GM19025 (cell line): ENCODE measurements at regions not wholly inside any gene's neighbourhood (a gene's known extent, or its start where the extent isn't known, plus 50 kb on each side); places are given as distances from the start of the nearest gene placed in this dataset.

ENCODE experiments used
- ATAC-seq: cut with Tn5 transposase; IDR thresholded peaks from one replicate; pipeline ENCODE4 v1.9.1; 2021; ENCODE audit warnings: mild to moderate bottlenecking, low read depth, moderate library complexity; ENCODE audit not compliant: unreplicated experiment

DNA sequence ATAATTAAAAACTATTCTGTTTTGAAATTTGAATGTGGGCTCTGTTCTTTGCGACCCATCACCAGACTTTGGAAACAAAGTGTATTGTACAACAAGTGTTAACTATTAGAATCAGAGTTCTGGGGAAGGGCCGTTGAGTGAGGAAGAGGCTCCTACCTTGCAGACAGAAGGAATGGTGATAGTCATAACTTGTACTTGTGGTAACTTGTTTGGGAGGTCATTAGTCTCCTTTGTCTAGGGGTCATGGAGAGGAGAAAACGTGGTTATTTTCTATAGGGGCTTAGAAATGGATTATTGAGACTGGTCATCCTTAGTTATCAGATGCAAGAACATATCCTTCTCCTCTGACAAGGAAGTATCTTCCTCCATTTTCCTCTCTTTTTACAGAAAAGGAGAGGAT, 174.8 kb downstream of the BMP2 start:
- ATAC-seq, result no peak

DNA sequence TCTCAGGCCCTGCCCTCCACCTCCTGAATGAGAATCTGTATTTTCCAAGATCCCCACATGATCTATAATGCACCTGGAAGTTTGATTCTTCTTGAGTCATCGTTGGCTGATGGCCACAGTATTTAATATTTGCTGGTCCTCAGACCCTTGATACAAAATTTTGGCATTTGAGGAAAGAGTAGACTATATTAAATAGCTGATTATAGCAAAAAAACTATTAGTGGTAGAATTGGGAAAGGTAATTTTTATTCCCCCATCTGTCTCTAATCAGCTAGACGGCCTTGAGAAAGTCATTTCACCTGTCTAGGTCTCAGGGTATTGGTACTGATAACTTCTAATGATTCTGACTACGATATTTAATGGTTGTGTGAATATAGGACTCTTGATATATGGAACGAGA, 176.8 kb downstream of the BMP2 start:
- no peak for ATAC-seq

DNA sequence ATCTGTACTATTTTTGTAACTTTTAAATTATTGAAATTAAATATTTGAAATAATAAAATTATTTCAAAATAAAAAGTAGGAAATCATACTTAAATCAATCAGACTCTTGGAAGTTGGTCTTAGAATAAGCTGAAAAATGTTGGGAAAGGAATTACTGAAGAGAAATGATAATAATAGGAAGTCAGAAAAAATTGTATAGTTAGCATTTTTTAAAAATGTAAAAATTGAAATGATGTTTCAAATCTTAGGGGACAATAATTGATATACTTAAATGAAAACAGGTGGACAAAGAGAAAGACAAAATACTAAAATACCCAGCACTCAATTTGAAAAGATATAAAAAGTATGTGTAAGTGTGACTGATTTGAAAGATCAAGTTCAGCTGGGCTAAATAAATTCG, 186.1 kb downstream of the BMP2 start:
- no peak for ATAC-seq

DNA sequence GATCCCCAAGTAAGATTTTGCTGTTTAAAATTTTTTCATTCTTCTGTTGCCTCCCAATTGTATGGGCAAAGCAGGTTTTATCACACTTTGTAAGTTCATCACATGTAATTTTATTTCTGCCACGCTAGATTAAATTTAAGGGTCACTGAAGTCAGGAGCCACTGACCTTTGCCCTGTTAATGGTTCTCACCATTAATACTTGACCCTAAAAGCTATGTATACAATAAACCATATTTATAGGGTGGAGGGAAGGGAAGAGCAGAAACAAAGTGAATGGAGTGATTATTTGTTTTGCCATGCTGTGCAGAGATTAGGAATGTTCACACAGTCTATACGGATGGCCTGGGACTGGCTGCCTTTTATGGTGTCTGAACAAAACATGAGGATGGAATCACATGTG, 186.7 kb downstream of the BMP2 start:
- ATAC-seq, result no peak

DNA sequence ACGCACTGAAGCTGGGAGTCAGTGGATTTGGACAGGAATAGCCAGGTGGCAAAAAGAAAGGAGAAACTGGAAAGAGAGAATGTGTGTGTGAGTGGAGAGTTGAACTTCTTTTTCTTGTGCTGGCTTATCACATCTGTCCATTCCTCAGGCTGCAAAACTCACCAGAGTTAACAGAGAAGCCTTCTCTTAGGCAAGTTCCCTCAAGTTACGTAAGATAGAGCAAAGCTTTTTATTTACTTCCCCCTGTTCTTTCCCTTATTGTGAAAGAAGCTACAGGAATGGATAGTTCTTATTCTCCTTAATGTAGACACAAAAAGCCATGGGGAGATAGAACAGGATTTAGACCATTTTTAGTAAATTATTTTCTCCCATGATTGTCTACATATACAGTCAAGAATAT, 188.6 kb downstream of the BMP2 start:
- ATAC-seq, result no peak

DNA sequence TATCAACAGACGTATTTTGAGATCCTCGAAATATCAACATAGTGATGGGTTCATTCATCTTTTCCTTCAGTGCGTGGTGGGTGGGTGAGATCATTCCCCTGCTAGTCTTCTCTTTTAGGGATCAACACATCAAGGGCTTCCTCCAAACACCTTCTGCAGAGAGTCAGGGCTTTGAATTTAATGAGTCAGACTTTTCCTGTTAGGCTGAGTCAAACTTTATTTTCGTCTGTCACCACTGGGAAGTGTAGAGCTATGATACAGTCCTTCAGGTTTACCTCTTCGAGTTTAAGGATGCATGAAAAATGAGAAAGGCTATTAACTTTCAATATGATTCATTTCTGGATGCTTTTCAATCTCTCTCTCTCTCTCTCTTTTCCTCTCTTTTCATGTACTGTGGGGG, 189.1 kb downstream of the BMP2 start:
- no peak for ATAC-seq

DNA sequence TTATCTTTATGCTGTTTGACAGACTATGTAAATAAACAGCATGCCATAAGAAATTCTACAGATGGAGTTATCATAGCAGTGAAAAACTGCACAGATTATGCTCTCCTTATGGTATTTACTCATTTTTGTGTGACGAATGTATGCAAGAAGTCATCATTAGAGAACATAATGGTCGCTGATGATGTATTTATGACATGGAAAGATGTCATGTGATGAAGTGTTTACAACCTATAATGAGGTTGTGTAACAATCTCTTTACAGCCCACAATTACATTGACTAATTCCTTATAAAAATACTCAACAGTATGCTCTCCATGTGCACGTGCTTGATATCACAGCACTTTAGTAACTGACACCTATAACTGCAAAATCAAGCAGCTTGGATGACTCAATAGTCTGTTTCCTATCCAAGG, 192.4 kb downstream of the BMP2 start:
- ATAC-seq, result no peak

DNA sequence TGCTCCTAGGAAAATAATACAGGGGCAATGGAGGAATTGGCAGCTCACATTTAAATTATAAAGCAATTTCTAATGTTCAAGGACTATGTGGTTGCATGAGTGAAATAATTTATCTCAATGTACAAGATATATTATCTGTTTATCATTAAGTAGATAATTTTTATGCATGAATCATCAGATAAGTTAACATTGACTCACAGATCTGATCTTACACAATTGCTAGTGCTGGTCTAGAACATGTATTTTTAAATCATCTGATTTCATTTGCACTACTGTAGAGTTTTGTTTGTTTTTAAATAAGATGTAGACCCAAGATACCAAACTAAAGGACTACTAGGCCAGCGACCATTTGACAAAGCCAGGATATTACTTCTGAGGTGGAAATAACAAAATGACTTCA, 199.2 kb downstream of the BMP2 start:
- no peak for ATAC-seq

DNA sequence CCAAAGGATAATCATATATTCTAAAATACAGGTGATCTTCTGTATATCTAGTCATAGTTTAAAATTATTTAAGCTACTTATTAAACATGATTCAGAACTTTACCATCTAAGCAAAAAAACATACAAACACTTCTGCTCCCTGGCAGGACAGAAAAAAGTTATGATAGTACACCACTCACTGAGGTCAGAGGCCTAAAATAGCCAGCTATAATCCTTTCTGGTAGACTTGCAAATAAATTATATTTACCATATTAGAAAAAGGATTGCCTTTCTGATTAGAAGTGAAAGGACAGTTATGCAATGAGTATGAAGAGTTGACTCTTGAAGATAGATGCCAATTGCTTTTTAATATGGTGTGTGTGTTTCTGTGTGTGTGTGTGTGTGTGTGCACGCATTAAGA, 207.4 kb downstream of the BMP2 start:
- ATAC-seq, result no peak

DNA sequence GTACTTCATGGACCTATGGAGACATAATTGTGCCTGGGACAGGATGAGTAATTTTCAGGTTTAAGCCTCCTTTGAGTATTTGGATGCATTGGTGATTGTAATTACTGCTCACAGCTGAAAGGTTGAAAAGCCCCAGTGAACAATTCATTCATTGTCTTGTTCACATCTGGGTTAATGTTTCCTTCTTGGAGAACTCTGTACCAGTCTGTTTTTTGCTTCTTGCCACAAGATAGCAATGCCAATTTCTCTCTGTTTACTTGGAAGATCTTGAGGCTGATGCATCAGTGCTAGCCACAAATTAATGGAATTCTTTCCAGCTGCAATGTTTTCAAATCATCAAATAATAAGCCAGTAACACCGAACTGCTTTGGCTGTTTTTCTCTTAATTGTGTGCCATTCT, 207.8 kb downstream of the BMP2 start:
- no peak for ATAC-seq

DNA sequence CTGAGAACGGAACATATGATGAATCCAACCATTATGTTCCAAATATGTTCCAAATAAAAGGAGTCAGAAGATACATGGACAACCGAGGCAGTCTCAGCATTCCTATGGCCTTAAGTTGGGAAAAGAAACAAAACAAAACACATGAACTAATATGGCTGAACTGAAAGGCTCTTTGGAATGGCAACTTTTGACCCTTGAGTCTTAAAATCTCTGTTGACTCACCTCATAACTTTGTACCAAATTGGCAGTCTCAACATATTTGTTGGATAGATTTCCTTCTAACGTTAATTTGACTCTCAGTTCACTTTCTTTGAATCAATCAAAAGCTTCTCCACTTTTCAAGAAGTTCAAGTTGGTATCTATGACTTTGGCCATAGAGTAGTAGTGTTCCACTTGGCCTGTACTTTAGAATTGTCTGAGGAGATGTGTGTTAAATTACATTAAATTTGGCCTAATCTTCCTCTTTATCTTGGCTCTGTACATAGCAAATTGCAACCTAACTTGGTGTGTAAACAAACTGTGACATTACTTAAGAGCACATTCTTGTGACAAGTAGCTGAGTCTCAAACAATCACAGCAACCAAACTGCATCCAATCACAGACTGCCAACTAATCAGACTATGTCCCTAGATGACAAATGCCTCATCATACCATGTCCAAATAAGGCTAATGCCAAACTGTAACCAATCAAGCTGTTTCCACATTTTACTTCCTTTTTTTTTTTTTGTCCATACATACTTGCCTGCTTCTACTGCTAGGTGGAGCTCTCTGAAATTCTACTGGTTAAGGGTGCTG, 208.8 kb downstream of the BMP2 start:
- no peak for ATAC-seq

DNA sequence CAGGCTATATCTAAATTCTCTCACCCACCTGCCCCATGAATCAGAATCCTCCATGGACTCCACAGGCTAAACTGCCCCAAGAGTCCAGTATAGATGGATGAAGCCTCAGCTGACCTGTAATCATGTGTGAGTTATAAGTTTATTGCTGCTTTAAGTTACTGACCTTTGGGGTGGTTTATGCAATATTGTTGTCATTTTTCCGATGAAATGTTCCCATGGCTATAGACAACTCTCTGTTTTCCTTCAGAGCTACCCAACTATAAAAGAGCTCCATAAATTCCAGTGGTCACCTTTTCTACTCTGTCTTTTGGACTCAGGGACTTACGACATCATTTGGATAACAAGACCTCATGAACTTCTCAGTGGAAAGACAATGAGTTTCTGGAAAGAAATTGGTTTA, 212.1 kb downstream of the BMP2 start:
- ATAC-seq, result no peak

DNA sequence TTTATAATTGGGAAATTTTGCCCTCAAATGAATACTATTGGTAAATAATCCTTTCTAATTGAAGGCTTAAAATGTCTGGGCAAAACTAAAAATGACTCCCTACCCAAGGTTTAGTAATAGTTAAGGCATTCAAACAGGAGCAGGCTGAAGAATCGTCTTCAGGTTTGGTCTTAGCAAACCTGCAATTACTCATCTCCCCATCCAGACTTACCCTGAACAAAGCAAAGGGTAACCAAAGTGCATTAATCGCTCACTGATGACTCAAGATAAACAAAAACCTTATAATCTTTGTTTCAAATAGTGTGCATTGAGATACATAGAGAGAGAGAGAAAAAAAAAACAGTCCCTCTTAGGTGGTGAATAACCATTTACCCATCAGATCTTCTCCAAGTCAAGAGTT, 225.5 kb downstream of the BMP2 start:
- no peak for ATAC-seq

DNA sequence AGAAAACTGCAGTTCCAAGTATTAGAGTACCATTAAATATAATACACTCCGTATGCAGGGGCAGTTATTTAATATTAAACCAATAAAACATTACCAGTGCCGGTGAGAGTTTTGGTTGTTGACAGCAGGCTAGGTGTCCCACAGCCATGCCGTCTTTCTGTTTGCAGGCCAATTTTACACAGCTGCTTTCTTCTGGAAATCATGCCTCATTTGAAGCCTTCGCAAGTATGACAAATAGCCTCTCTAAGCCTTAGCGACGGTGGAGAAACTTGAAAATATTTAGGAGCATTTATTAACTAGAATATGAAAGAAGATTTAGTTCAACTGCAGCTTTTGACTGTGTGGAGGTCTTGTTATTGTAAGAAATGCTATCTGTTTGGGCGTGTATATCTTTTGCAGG, 226.0 kb downstream of the BMP2 start:
- no peak for ATAC-seq

DNA sequence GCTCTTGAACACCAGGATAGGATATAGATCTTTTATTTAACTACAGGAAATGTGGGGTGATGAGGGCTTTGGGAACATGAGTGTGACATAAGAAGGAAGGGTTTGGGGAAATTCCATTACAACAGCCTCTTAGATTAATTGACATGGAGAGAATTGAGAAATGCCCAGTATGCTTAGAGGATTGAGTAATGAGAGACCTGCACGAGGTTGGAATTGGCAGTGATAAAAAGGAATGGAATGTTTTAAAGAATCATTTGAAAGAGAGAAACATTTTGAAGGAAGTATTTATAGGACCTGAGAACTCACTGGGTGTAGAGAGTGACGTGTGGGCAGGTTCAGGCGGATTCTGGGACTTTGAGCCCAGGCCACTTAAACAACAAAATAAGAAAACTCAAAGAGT, 227.0 kb downstream of the BMP2 start:
- no peak for ATAC-seq

DNA sequence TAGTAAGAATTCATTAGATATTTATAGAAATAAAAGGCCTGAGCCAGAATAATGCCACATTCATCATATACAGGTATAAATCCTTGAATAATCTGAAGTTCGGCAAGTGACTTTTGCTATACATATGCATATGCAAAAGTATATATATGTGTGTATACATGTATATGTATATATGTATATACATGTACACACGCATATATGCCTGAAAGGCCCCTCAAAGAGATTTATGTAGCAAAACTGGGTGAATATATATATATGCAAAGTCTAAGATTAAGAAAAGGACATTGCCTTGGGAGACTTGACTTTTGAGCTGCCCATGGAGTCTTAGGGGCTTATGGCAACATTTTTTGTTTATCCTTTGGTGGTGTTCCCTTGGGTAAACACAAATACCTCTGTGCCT, 231.4 kb downstream of the BMP2 start:
- ATAC-seq, result no peak

DNA sequence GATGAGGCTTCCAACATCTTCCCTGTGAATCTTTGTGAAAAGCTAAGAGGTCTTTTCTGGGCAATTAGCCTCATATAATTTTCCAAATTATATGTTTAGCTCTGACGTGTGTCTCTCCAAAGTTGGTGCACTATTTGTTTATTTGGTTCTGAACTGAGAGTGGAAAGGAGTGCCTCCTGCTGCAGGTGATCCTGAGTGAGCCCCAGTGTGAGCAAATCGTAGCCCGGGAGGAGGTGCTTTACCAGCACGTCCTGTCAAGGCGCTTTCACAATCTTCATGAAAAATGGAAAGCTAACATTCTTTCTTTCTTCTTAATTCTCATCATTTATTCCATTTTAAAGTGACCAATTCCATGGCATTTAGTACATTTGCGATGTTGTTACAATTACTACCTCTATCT, 231.9 kb downstream of the BMP2 start:
- ATAC-seq, result no peak

DNA sequence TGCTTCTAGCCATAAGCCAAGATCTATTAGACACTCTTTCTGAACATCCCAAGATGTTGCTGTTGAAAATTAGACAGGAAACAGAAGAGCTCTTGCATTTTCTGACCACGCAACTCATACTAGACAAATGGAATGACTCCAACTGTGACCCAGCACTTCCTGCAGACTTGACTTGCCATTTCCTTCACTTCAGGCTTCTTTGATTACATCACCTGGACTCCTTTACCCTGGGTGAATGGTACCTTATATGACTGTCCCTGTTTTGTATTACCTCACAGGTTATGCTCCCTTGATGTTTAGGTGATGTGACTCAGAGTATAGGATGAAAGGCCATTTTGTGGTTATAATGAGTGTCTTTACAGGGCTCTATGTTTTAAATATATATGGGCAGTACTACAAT, 236.1 kb downstream of the BMP2 start:
- ATAC-seq, result no peak

DNA sequence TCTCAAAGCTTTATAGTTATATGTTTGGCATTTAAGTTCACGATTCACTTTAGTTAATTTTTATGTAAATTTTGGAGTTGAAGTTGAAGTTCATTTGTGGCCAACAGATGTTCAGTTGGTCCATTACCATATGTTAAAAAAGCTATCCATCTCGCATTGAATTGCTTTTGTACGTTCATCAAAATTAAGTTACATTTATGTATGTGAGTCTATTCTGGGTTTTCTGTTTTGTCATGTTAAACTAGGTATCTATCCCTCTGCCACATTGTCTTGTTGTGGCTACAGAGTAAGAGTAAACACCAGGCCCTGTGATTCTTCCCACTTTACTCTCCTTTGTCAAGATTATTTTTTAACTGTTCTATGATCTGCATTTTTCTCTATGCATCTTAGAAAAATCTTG, 237.3 kb downstream of the BMP2 start:
- no peak for ATAC-seq

DNA sequence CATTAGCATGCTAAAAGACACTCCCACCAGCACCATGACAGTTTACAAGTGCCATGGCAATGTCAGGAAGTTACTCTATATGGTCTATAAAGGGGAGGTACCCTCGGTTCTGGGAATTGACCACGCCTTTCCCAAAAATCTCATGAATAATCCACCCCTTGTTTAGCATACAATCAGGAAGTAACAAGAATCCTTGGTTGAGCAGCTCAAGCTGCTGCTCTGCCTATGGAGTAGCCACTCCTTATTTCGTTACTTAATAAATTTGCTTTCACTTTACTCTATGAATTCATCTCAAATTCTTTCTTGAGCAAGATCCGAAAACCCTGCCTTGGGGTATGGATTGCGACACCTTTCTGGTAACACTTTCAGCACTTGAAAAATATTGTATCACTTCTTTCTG, 243.0 kb downstream of the BMP2 start:
- no peak for ATAC-seq

DNA sequence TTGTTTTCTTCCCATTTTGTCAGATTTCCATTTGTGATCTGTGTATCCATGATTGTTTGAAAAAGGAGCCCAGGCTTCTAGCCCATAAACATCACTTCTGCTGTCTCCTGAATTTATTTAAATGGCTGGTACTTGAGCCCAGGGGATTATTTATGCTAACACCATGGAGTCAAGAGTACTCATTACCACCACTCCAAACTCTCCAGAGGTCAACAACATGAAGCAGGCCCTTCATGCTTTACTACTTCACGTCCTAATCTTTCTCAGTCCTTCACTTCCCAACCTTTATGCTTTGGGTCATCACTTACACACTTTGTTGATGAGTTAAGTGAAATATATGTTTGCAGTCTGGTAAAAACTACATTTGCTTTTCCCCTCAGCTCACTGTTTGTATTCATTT, 247.8 kb downstream of the BMP2 start:
- no peak for ATAC-seq

DNA sequence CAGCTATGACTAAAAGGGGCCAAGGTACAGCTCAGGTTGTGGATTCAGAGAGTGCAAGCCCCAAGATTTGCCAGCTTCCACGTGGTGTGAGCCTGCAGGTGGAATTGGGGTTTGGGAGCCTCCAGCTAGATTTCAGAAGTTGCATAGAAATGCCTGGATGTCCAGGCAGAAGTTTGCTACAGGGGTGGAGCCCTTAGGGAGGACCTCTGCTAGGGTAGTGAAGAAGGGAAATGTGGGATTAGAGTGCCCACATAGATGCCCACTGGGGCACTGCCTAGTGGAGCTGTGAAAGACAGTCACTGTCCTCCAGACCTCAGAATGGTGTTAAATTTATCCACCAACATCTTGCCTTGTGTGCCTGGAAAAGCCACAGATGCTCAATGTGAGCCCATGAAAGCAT, 255.1 kb downstream of the BMP2 start:
- no peak for ATAC-seq

DNA sequence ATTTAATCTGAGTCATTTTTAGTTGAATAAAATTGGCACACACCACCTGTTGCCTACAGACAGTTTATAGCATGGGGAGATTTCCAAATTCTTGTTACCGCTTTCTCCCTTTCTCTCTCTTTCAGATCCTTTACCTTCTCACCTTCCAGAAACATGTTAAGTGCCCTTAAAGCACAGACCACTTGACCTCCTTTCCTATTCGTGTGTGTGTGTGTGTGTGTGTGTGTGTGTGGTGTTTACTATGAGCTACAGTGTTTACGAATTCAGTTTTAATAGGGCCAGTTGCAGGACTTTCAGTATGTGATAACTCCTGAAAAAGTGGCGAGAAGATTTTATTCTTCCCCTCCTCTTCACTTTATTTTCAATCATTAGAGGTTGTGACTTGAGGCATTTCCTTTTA, 258.1 kb downstream of the BMP2 start:
- ATAC-seq, result no peak
